ENCODE measurements at regions not wholly inside any gene's neighbourhood (a gene's known extent, or its start where the extent isn't known, plus 50 kb on each side); places are given as distances from the start of the nearest gene placed in this dataset.

GRCh38 chr10:111131168-111131799 is 54.5 kb downstream of the ADRA2A start:
- intact Hi-C loops (cut with micrococcal nuclease): no loop called here
- Mint-ChIP-seq H3K9me3 (no peaks in the 10 kb centered on the region), H3K4me3 (no peak overlapping the region), H3K27me3 (ENCODE audit: insufficient read depth) (peaks cover 16% of the 10 kb centered on the region), H3K27ac (no peak overlapping the region), H3K4me1 (ENCODE audit: low read depth) (no peaks in the 10 kb centered on the region), H3K36me3 (ENCODE audit: low read depth) (no peaks in the 10 kb centered on the region)
- no peak for DNase-seq (ENCODE audit: low spot score)

- no peak overlapping the region for H3K4me3 Mint-ChIP-seq
- no peaks in the 10 kb centered on the region for H3K4me1 Mint-ChIP-seq (ENCODE audit: low read depth)
- H3K27ac Mint-ChIP-seq: no peak overlapping the region
- H3K9me3 Mint-ChIP-seq: no peaks in the 10 kb centered on the region
- DNase-seq (ENCODE audit: low spot score): no peak
- H3K27me3 Mint-ChIP-seq (ENCODE audit: insufficient read depth): peaks cover 12% of the 10 kb centered on the region
- no peaks in the 10 kb centered on the region for H3K36me3 Mint-ChIP-seq (ENCODE audit: low read depth)
- intact Hi-C loops (cut with micrococcal nuclease): no loop called here
Observed at GRCh38 chr10:111137007-111137406, 60.2 kb downstream of the ADRA2A start.

DNA sequence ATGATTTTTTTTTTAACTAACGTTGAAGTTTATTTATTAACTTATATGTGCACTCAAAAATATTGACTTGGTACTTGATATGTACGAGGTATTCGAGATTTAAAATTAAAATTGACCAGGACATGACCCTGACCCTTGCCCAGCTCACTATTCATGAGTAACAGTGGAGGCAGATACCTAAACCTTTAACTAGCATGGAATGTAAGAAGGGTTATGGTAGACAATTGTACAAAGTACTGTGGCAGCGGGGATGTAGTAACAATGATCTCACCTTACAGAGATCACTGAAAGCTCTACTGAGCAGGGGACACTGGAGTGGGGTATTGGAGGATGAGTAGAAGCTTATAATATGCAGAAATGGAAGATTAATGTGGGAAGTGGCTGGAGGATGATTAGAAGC is 60.8 kb downstream of the ADRA2A start:
- intact Hi-C loops (cut with micrococcal nuclease): no loop called here
- Mint-ChIP-seq H3K27ac (no peak overlapping the region), H3K27me3 (ENCODE audit: insufficient read depth) (peaks cover 12% of the 10 kb centered on the region)

GRCh38 chr10:111138544-111138943 is 61.7 kb downstream of the ADRA2A start:
- intact Hi-C loops (cut with micrococcal nuclease): no loop called here
- H3K9me3 Mint-ChIP-seq: no peaks in the 10 kb centered on the region
- DNase-seq (ENCODE audit: low spot score): no peak
- H3K4me1 Mint-ChIP-seq (ENCODE audit: low read depth): no peaks in the 10 kb centered on the region
- no peaks in the 10 kb centered on the region for H3K36me3 Mint-ChIP-seq (ENCODE audit: low read depth)
- no peak overlapping the region for H3K4me3 Mint-ChIP-seq
- H3K27ac Mint-ChIP-seq: no peak overlapping the region
- H3K27me3 Mint-ChIP-seq (ENCODE audit: insufficient read depth): peaks cover 6% of the 10 kb centered on the region

More for the DNA sequence above, 60.8 kb downstream of the ADRA2A start:
- no peaks in the 10 kb centered on the region for H3K36me3 Mint-ChIP-seq (ENCODE audit: low read depth)
- no peaks in the 10 kb centered on the region for H3K9me3 Mint-ChIP-seq
- no peak overlapping the region for H3K4me3 Mint-ChIP-seq
- DNase-seq (ENCODE audit: low spot score): no peak
- no peaks in the 10 kb centered on the region for H3K4me1 Mint-ChIP-seq (ENCODE audit: low read depth)

DNA sequence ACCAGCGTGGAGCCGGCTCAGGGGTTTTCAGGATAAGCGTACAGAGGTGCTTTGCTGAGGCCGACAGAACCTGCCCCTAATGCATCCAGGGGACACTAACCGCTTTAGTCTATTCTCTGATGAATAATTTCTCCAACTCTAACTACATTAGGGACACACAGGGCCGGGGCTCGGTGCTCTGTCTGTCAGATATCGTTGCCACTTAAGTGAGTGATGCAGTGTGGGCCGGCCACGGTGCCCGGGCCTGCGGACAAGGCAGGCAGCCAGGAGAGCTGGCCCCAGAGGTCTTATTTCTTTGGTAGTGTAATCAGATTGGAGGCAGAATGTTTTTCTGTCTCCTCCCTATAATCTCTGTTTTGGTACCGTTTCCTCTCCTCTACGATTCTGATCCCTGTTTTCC is 62.7 kb downstream of the ADRA2A start:
- Mint-ChIP-seq H3K27me3 (ENCODE audit: insufficient read depth) (peaks cover 6% of the 10 kb centered on the region), H3K36me3 (ENCODE audit: low read depth) (no peaks in the 10 kb centered on the region), H3K4me1 (ENCODE audit: low read depth) (no peaks in the 10 kb centered on the region), H3K9me3 (no peaks in the 10 kb centered on the region), H3K27ac (no peak overlapping the region), H3K4me3 (no peak overlapping the region)
- DNase-seq (ENCODE audit: low spot score): no peak
- intact Hi-C loops (cut with micrococcal nuclease): no loop called here

DNA sequence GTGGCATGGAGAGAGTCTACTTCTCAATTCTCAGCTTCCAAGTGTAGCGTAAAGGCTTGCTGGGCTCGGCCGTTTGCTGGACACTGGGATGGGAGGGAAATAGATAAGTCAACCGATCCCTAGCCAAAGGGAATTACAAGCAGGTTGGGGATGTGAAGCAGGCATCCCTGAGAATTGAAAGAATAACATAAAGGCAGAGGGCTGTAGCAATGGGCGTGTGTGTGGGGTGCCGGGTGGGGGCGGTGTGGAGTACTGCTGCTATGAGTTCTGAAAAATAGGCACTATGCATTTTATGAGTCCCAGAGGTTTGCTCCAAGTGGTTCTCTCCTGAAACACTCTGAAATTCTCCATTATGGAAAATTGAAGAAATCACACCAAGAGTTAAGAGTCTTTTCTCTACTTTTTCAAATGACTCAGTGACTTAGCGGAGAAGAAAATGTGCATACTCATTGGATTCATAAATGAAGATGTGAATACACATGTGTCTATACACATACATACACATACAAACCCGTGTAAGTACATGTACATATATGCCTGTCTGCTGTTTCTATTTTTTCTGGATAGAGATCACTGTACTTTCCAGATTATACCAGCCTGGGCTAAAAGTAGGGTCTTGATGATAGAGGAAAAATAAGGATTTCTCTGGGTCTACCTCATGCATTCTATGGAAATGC is 65.4 kb downstream of the ADRA2A start:
- H3K9me3 Mint-ChIP-seq: no peaks in the 10 kb centered on the region
- H3K4me3 Mint-ChIP-seq: no peak overlapping the region
- H3K36me3 Mint-ChIP-seq (ENCODE audit: low read depth): no peaks in the 10 kb centered on the region
- peaks cover 3% of the 10 kb centered on the region for H3K27me3 Mint-ChIP-seq (ENCODE audit: insufficient read depth)
- H3K27ac Mint-ChIP-seq: no peak overlapping the region
- DNase-seq (ENCODE audit: low spot score): no peak
- intact Hi-C loops (cut with micrococcal nuclease): no loop called here
- H3K4me1 Mint-ChIP-seq (ENCODE audit: low read depth): no peaks in the 10 kb centered on the region

DNA sequence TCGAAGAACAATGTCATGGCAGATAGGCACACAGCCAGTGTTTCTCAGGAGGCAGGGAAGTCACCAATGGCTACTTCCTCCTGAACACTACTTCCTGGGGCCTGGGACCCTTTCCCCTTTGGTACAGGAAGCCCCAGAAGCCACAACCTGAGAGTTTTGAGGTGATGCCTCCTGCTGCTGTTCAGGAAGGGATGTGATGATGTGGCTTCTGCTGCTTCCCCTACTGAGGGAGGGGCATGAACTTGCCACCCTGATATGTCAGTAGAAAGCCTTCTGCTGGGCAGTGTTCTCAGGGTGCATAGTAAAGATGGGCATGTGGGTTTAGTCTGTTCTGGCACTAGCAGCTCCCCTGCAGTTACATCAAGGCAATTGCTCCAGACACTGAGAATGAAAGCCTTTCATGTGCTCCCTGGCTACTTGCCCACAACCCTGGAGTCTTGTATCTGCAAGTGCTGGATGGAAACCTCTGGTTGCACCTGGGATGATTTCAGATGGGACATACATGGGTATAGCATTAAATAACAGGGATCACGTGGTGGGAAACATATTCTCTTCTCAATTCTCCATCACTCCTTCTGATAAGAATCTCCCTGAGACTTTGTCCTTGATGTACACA is 69.3 kb downstream of the ADRA2A start:
- intact Hi-C loops (cut with micrococcal nuclease): no loop called here
- peaks cover 7% of the 10 kb centered on the region for H3K27me3 Mint-ChIP-seq (ENCODE audit: insufficient read depth)
- H3K4me3 Mint-ChIP-seq: no peak overlapping the region
- H3K4me1 Mint-ChIP-seq (ENCODE audit: low read depth): no peaks in the 10 kb centered on the region
- no peak overlapping the region for H3K27ac Mint-ChIP-seq
- DNase-seq (ENCODE audit: low spot score): no peak
- no peaks in the 10 kb centered on the region for H3K36me3 Mint-ChIP-seq (ENCODE audit: low read depth)
- H3K9me3 Mint-ChIP-seq: no peaks in the 10 kb centered on the region

DNA sequence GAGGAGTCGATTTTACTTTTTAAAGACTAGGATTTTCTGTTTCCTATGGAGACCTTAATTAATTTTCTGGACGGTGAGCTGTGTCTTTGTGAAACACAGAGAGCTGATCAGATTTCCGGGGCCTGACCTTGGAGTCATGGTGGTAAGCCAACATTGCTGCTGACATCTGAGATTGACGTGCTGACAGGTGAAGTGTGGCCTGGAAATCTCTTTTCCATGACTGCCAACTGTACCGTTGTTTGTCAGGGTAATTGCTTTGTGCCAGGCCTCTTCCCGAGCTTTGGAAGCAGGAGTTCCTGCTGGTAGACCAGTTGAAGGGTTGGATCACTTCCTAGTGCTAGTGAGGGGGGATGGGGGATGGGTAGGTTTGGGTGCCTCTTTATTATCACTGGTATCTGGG is 71.2 kb downstream of the ADRA2A start:
- intact Hi-C loops (cut with micrococcal nuclease): no loop called here
- Mint-ChIP-seq H3K36me3 (ENCODE audit: low read depth) (no peaks in the 10 kb centered on the region), H3K4me1 (ENCODE audit: low read depth) (no peaks in the 10 kb centered on the region), H3K9me3 (no peaks in the 10 kb centered on the region), H3K27me3 (ENCODE audit: insufficient read depth) (peaks cover 7% of the 10 kb centered on the region), H3K27ac (no peak overlapping the region), H3K4me3 (no peak overlapping the region)
- DNase-seq (ENCODE audit: low spot score): no peak

DNA sequence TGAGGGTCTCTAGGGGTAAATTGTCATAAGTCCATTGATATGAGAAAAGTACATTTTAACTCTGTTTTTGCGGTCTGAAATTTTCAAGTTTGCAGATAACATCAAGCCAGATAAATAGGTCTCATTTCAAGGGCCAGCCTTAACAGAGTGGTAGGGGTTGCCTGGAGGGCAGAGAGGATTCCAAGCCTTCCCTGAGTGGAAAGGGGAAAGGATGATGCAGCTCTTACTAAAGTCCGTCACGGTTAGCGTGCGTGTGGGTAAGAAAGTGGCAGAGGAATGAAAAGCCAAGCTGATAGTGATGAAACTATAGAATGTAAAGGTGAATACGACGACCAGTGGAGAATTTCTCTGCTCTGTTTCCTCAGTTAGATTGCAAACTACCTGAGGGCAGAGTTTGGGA is 71.6 kb downstream of the ADRA2A start:
- DNase-seq (ENCODE audit: low spot score): no peak
- H3K27me3 Mint-ChIP-seq (ENCODE audit: insufficient read depth): peaks cover 7% of the 10 kb centered on the region
- intact Hi-C loops (cut with micrococcal nuclease): no loop called here
- H3K27ac Mint-ChIP-seq: no peak overlapping the region
- H3K4me1 Mint-ChIP-seq (ENCODE audit: low read depth): no peaks in the 10 kb centered on the region
- H3K9me3 Mint-ChIP-seq: no peaks in the 10 kb centered on the region
- H3K4me3 Mint-ChIP-seq: no peak overlapping the region
- no peaks in the 10 kb centered on the region for H3K36me3 Mint-ChIP-seq (ENCODE audit: low read depth)

DNA sequence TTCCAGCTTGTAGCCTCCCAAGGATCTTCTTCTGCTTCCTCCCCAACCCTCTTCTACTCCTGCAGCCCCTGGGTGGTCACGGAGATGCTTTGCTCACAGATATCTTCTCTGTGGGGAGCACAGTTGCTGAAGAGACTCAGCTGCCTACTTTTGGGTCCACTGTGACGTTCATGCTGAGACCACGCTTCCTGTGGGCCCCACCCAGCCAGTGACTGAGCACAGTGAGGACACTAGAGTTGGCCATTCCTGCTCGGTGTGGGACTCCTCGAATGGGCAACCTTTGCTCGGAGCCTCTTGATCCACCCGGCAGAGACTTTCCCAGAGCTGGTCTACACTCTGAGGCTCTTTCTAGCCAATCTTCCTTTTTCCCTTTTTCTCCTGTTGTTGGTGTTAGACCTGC is 73.9 kb downstream of the ADRA2A start:
- DNase-seq (ENCODE audit: low spot score): no peak
- Mint-ChIP-seq H3K36me3 (ENCODE audit: low read depth) (no peaks in the 10 kb centered on the region), H3K27ac (no peak overlapping the region), H3K4me3 (no peak overlapping the region), H3K9me3 (no peaks in the 10 kb centered on the region), H3K4me1 (ENCODE audit: low read depth) (no peaks in the 10 kb centered on the region), H3K27me3 (ENCODE audit: insufficient read depth) (peaks cover 8% of the 10 kb centered on the region)
- intact Hi-C loops (cut with micrococcal nuclease): no loop called here

- intact Hi-C loops (cut with micrococcal nuclease): no loop called here
- Mint-ChIP-seq H3K27me3 (ENCODE audit: insufficient read depth) (peaks cover 8% of the 10 kb centered on the region), H3K4me1 (ENCODE audit: low read depth) (no peaks in the 10 kb centered on the region), H3K27ac (no peak overlapping the region), H3K9me3 (no peaks in the 10 kb centered on the region), H3K36me3 (ENCODE audit: low read depth) (no peaks in the 10 kb centered on the region), H3K4me3 (no peak overlapping the region)
- no peak for DNase-seq (ENCODE audit: low spot score)
Observed at GRCh38 chr10:111151595-111152307, 74.9 kb downstream of the ADRA2A start.

- no peaks in the 10 kb centered on the region for H3K4me1 Mint-ChIP-seq (ENCODE audit: low read depth)
- intact Hi-C loops (cut with micrococcal nuclease): no loop called here
- no peaks in the 10 kb centered on the region for H3K9me3 Mint-ChIP-seq
Observed at GRCh38 chr10:111156754-111157153, 79.9 kb downstream of the ADRA2A start.

DNA sequence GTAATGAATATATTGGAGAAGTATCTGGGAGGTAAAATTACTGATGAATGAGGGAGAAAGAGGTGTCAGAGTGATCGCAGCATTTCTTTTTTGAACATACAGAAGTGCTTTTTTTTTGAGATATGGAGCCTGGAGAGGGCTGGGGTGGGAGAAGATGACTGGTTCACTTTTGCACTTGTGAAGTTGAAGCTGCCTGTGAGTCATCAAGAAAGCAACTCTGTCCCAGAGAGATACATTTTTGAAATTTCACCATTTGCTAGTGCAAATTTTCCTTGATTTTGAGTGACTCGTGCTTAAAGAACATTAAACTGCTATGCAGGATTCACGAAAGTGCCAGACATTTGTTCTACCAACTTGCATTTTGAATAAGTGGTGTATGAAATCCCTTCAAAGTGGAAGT is 81.8 kb downstream of the ADRA2A start:
- no peaks in the 10 kb centered on the region for H3K4me1 Mint-ChIP-seq (ENCODE audit: low read depth)
- H3K4me3 Mint-ChIP-seq: no peak overlapping the region
- no peaks in the 10 kb centered on the region for H3K36me3 Mint-ChIP-seq (ENCODE audit: low read depth)
- H3K27me3 Mint-ChIP-seq (ENCODE audit: insufficient read depth): peaks cover 9% of the 10 kb centered on the region
- intact Hi-C loops (cut with micrococcal nuclease): no loop called here
- no peak for DNase-seq (ENCODE audit: low spot score)
- no peaks in the 10 kb centered on the region for H3K9me3 Mint-ChIP-seq
- H3K27ac Mint-ChIP-seq: no peak overlapping the region

More at GRCh38 chr10:111156754-111157153, 79.9 kb downstream of the ADRA2A start:
- no peak overlapping the region for H3K4me3 Mint-ChIP-seq
- DNase-seq (ENCODE audit: low spot score): no peak
- H3K36me3 Mint-ChIP-seq (ENCODE audit: low read depth): no peaks in the 10 kb centered on the region
- no peak overlapping the region for H3K27ac Mint-ChIP-seq
- H3K27me3 Mint-ChIP-seq (ENCODE audit: insufficient read depth): peaks cover 9% of the 10 kb centered on the region

Data from activated T-helper 1 cell treated with anti-CD3 and anti-CD28 coated beads, Interleukin-12 subunit alpha, Interleukin-12 subunit beta, Interleukin-2, Interleukin-4 antibody, amounts not matched to agents 30 ng/mL and 10 ng/mL and 1 ng/mL, durations not matched to agents 14 hours and 24 hours and 36 hours (primary cell).